IMR-90 (cell line): ENCODE measurements at regions not wholly inside any gene's neighbourhood (a gene's known extent, or its start where the extent isn't known, plus 50 kb on each side); places are given as distances from the start of the nearest gene placed in this dataset.

Experiments
- ATAC-seq: fragments of 200-7000 bp; cut with Tn5 transposase; 2 replicates; pipeline ENCODE4 v1.9.1; 2020; ENCODE audit warnings: low read depth, mild to moderate bottlenecking, moderate library complexity
- BruUV-seq: library from RNA; stranded (reverse); fragments of 400-500 nt; replicated peaks from 2 replicates; lab custom pipeline; 2021; lab: Mats Ljungman, UMichigan
- CTCF ChIA-PET: fragments of 300-600 bp; formaldehyde crosslinking; extraction: SDS; loops from one replicate; lab custom pipeline; 2021; ENCODE audit warnings: antibody characterized with exemption; lab: Yijun Ruan, JAX
- POLR2A ChIA-PET: fragments of 300-600 bp; sonication (Branson Sonifier 250); formaldehyde crosslinking; loops from one replicate; lab custom pipeline; 2022; ENCODE audit warnings: antibody characterized with exemption; ENCODE audit not compliant: unreplicated experiment; lab: Charles Lee
- DNase-seq: peaks from one replicate; pipeline ENCODE4 v3.0.0; 2013
- H2AFZ ChIP-seq: replicated peaks from 2 replicates; pipeline ENCODE3; 2013; ENCODE audit warnings: low read length, mild to moderate bottlenecking; ENCODE audit not compliant: poor library complexity
- H2AK5ac ChIP-seq: 2 replicates; pipeline ENCODE4 v1.6.1; 2013; ENCODE audit warnings: low read depth, low read length, inconsistent platforms
- H2AK9ac ChIP-seq: replicated peaks from 2 replicates; pipeline ENCODE3; 2013; ENCODE audit warnings: mild to moderate bottlenecking, low read depth, low read length, moderate library complexity; ENCODE audit not compliant: poor library complexity
- H2BK120ac ChIP-seq: 2 replicates; pipeline ENCODE4 v1.6.1; 2013; ENCODE audit warnings: low read depth, low read length, inconsistent platforms
- H2BK15ac ChIP-seq: 3 replicates; pipeline ENCODE4 v1.6.1; 2013; ENCODE audit warnings: low read depth, low read length, inconsistent platforms
- H2BK20ac ChIP-seq: 2 replicates; pipeline ENCODE4 v1.6.1; 2013; ENCODE audit warnings: low read depth, mild to moderate bottlenecking, inconsistent platforms, low read length, moderate library complexity
- H2BK5ac ChIP-seq: 2 replicates; pipeline ENCODE4 v1.6.1; 2013; ENCODE audit warnings: mild to moderate bottlenecking, low read depth, low read length, inconsistent platforms; ENCODE audit not compliant: poor library complexity, severe bottlenecking
- H3K14ac ChIP-seq: replicated peaks from 2 replicates; pipeline ENCODE4 v1.6.1; 2013; ENCODE audit warnings: low read depth, low read length, inconsistent platforms
- H3K18ac ChIP-seq: 2 replicates; pipeline ENCODE4 v1.6.1; 2013; ENCODE audit warnings: low read depth, low read length, control low read depth
- H3K23ac ChIP-seq: 2 replicates; pipeline ENCODE4 v1.6.1; 2013; ENCODE audit warnings: low read depth, low read length, inconsistent platforms
- H3K27ac ChIP-seq: 2 replicates; pipeline ENCODE4 v1.5.1; 2013; ENCODE audit warnings: mild to moderate bottlenecking, control low read depth, low read length; ENCODE audit not compliant: insufficient read depth
- H3K27me3 ChIP-seq: 2 replicates; pipeline ENCODE4 v1.6.1; 2013; ENCODE audit warnings: low read length; ENCODE audit not compliant: control insufficient read depth, insufficient read depth
- H3K36me3 ChIP-seq: 2 replicates; pipeline ENCODE4 v1.6.1; 2013; ENCODE audit warnings: low read length, mixed read lengths; ENCODE audit not compliant: control insufficient read depth, insufficient read depth
- H3K4ac ChIP-seq: 2 replicates; pipeline ENCODE4 v1.6.1; 2013; ENCODE audit warnings: low read depth, low read length, inconsistent platforms
- H3K4me1 ChIP-seq: 2 replicates; pipeline ENCODE4 v1.6.1; 2013; ENCODE audit warnings: low read length, mixed read lengths; ENCODE audit not compliant: control insufficient read depth, insufficient read depth
- H3K4me2 ChIP-seq: 2 replicates; pipeline ENCODE4 v1.6.1; 2013; ENCODE audit warnings: low read depth, mild to moderate bottlenecking, control low read depth, low read length, moderate library complexity
- H3K4me3 ChIP-seq: 2 replicates; pipeline ENCODE4 v1.5.1; 2013; ENCODE audit warnings: low read depth, mild to moderate bottlenecking, control low read depth, low read length, moderate library complexity; ENCODE audit not compliant: insufficient read depth
- H3K56ac ChIP-seq: 2 replicates; pipeline ENCODE4 v1.6.1; 2013; ENCODE audit warnings: low read length, inconsistent platforms; ENCODE audit not compliant: insufficient read depth; ENCODE audit errors: extremely low read depth
- H3K79me1 ChIP-seq, 2 experiments: 2 replicates each; pipeline ENCODE4 v1.6.1; 2013; ENCODE audit warnings: low read length in 2 of 2, inconsistent platforms in 1 of 2, low read depth in 1 of 2
- H3K9ac ChIP-seq: 2 replicates; pipeline ENCODE4 v1.6.1; 2013; ENCODE audit warnings: low read depth, low read length, control low read depth
- H3K9me1 ChIP-seq: 2 replicates; pipeline ENCODE4 v1.6.1; 2013; ENCODE audit warnings: low read length, inconsistent platforms; ENCODE audit not compliant: insufficient read depth
- H3K9me3 ChIP-seq: 2 replicates; pipeline ENCODE4 v1.6.1; 2013; ENCODE audit warnings: low read length; ENCODE audit not compliant: control insufficient read depth, insufficient read depth
- H4K20me1 ChIP-seq: 2 replicates; pipeline ENCODE4 v1.6.1; 2013; ENCODE audit warnings: low read length, inconsistent platforms; ENCODE audit not compliant: insufficient read depth
- H4K5ac ChIP-seq: 2 replicates; pipeline ENCODE4 v1.6.1; 2013; ENCODE audit warnings: mild to moderate bottlenecking, low read depth, low read length, control low read depth
- H4K8ac ChIP-seq, 2 experiments: 2 replicates each; pipeline ENCODE4 v1.6.1; 2013; ENCODE audit warnings: low read depth in 2 of 2, low read length in 2 of 2, control low read depth in 1 of 2, inconsistent platforms in 1 of 2
- H4K91ac ChIP-seq: 2 replicates; pipeline ENCODE4 v1.6.1; 2013; ENCODE audit warnings: low read depth, low read length, inconsistent platforms; ENCODE audit not compliant: insufficient read depth
- BHLHE40 ChIP-seq: fragments of 150-350 bp; IDR thresholded peaks from 2 replicates; pipeline ENCODE4 v1.6.1; 2016; ENCODE audit warnings: mild to moderate bottlenecking, low read depth, low read length
- CHD1 ChIP-seq: IDR thresholded peaks from 2 replicates; pipeline ENCODE4 v1.6.1; 2012; ENCODE audit warnings: low read depth, low read length, improper control_type of control experiment
- CTCF ChIP-seq: conservative IDR thresholded peaks from 2 replicates; pipeline ENCODE4 v1.5.1; 2012; ENCODE audit warnings: mild to moderate bottlenecking, low read depth, low read length, improper control_type of control experiment
- ELK1 ChIP-seq: fragments of 150-350 bp; IDR thresholded peaks from 2 replicates; pipeline ENCODE4 v1.6.1; 2016; ENCODE audit warnings: low read depth, mild to moderate bottlenecking, low read length, moderate library complexity, borderline replicate concordance
- MAFK ChIP-seq: IDR thresholded peaks from 2 replicates; pipeline ENCODE4 v1.6.1; 2012; ENCODE audit warnings: low read depth, low read length, improper control_type of control experiment
- MAZ ChIP-seq: IDR thresholded peaks from 2 replicates; pipeline ENCODE4 v1.6.1; 2012; ENCODE audit warnings: low read depth, mild to moderate bottlenecking, low read length, improper control_type of control experiment, moderate library complexity, borderline replicate concordance
- MXI1 ChIP-seq: IDR thresholded peaks from 2 replicates; pipeline ENCODE4 v1.6.1; 2012; ENCODE audit warnings: low read depth, mild to moderate bottlenecking, low read length, moderate library complexity, borderline replicate concordance
- NFE2L2 ChIP-seq: fragments of 150-350 bp; IDR thresholded peaks from 2 replicates; pipeline ENCODE4 v1.6.1; 2016; ENCODE audit warnings: low read depth, mild to moderate bottlenecking, low read length
- RCOR1 ChIP-seq: IDR thresholded peaks from 2 replicates; pipeline ENCODE4 v1.6.1; 2012; ENCODE audit warnings: mild to moderate bottlenecking, low read length, improper control_type of control experiment; ENCODE audit not compliant: insufficient replicate concordance
- RFX5 ChIP-seq: IDR thresholded peaks from 2 replicates; pipeline ENCODE4 v1.8.0; 2012; ENCODE audit warnings: low read depth, mild to moderate bottlenecking, low read length, moderate library complexity
- SMC3 ChIP-seq: fragments of 150-350 bp; IDR thresholded peaks from 2 replicates; pipeline ENCODE4 v1.6.1; 2016; ENCODE audit warnings: low read depth, mild to moderate bottlenecking, antibody characterized with exemption, low read length, moderate library complexity
- dilution Hi-C: fragments of 300-500 bp; cut with HindIII; formaldehyde crosslinking; loops from one replicate; pipeline ENCODE4 v1.14.3; 2018; ENCODE audit warnings: low sequenced_read_pairs; ENCODE audit not compliant: unreplicated experiment
- in situ Hi-C: fragments of 300-500 bp; cut with MboI; formaldehyde crosslinking; loops from 3 replicates; pipeline ENCODE4 v1.14.3; 2019; ENCODE audit warnings: low sequenced_read_pairs, inconsistent platforms, mixed read lengths
- intact Hi-C: fragments of 100-400 bp; cut with micrococcal nuclease; formaldehyde crosslinking; loops from 2 replicates; pipeline ENCODE4 v1.10.0; 2022

GRCh38 chr13:24022568-24022967 lies 125.3 kb upstream of the C1QTNF9B start:
- ChIA-PET CTCF (interaction anchor here (1.2 kb wide), 1 partner anchor 30 kb away, joined by 3 read pairs; no protein-coding TSS in a partner anchor), POLR2A (no interaction called here)
- Histone ChIP-seq H2BK20ac (no peak overlapping the region), H3K79me1 (no peaks in the 10 kb centered on the region), H3K23ac (no peak overlapping the region), H4K5ac (no peak overlapping the region), H4K91ac (no peak overlapping the region), H3K4me2 (no peak overlapping the region), H3K9me1 (no peaks in the 10 kb centered on the region; the same call in 1 of the 2 replicates), H2BK120ac (no peak overlapping the region; the same call in 1 of the 2 replicates), H4K8ac (no peak overlapping the region), H3K36me3 (no peaks in the 10 kb centered on the region), H4K20me1 (no peaks in the 10 kb centered on the region), H3K4me3 (no peak overlapping the region), H3K27me3 (no peaks in the 10 kb centered on the region), H2BK15ac (no peak overlapping the region), H3K27ac (no peak overlapping the region), H2AFZ (no peak overlapping the region), H3K18ac (no peak overlapping the region), H3K9ac (no peak overlapping the region), H2AK9ac (no peak overlapping the region), H3K56ac (no peak overlapping the region), H2BK5ac (no peak overlapping the region), H3K4ac (no peak overlapping the region), H2AK5ac (no peak overlapping the region), H3K4me1 (no peaks in the 10 kb centered on the region; the same call in 1 of the 2 replicates), H3K9me3 (no peaks in the 10 kb centered on the region), H3K14ac (no peak overlapping the region)
- no peak for ATAC-seq
- TF ChIP-seq MAFK = no peak
- no peak for TF ChIP-seq RFX5
- TF ChIP-seq MAZ = no peak
- no peak for TF ChIP-seq RCOR1
- TF ChIP-seq CTCF = no peak
- TF ChIP-seq ELK1 = no peak
- TF ChIP-seq BHLHE40 = no peak
- no peak for TF ChIP-seq NFE2L2
- no peak for TF ChIP-seq CHD1
- no peak for TF ChIP-seq SMC3
- TF ChIP-seq MXI1 = no peak
- DNase-seq = peak; percentile 50
- intact Hi-C loops = no loop called here
- no TSS peak for BruUV-seq
- in situ Hi-C loops = loop anchor here (5.0 kb wide), 1 partner anchor 200 kb away; no protein-coding TSS in a partner anchor
- dilution Hi-C loops = no loop called here
